A673 (cell line): ENCODE measurements at regions not wholly inside any gene's neighbourhood (a gene's known extent, or its start where the extent isn't known, plus 50 kb on each side); places are given as distances from the start of the nearest gene placed in this dataset.

ENCODE experiments used
- BruUV-seq: library from RNA; stranded (reverse); fragments of 400-500 nt; replicated peaks from 2 replicates; lab custom pipeline; 2021; lab: Mats Ljungman, UMichigan
- CTCF ChIA-PET: fragments of 300-600 bp; sonication (Branson Sonifier 250); formaldehyde crosslinking; loops from one replicate; lab custom pipeline; 2022; ENCODE audit warnings: antibody characterized with exemption; lab: Charles Lee
- POLR2A ChIA-PET: fragments of 300-600 bp; sonication (Branson Sonifier 250); formaldehyde crosslinking; loops from one replicate; lab custom pipeline; 2022; ENCODE audit warnings: antibody characterized with exemption; ENCODE audit not compliant: low non-redundant PET; lab: Charles Lee
- DNase-seq: peaks from one replicate; pipeline ENCODE4 v3.0.0-alpha.2; 2015; ENCODE audit warnings: low spot score
- H3K27ac ChIP-seq: fragments of 200-600 bp; sonication (generic); 2 replicates; pipeline ENCODE4 v1.5.1; 2016; ENCODE audit warnings: mixed run types, low read depth, mild to moderate bottlenecking, mixed read lengths, antibody characterized with exemption, low read length; ENCODE audit not compliant: poor library complexity, severe bottlenecking
- H3K27me3 ChIP-seq: fragments of 200-600 bp; sonication (generic); replicated peaks from 2 replicates; pipeline ENCODE4 v1.6.1; 2017; ENCODE audit warnings: mixed run types, low read depth, mild to moderate bottlenecking, mixed read lengths, antibody characterized with exemption, low read length; ENCODE audit not compliant: insufficient read depth, poor library complexity
- H3K36me3 ChIP-seq: fragments of 200-600 bp; sonication (generic); 2 replicates; pipeline ENCODE4 v1.6.1; 2016; ENCODE audit warnings: mixed run types, mild to moderate bottlenecking, mixed read lengths, antibody characterized with exemption, low read length; ENCODE audit not compliant: insufficient read depth, poor library complexity, severe bottlenecking
- H3K4me1 ChIP-seq: fragments of 200-600 bp; sonication (generic); 2 replicates; pipeline ENCODE4 v1.6.1; 2017; ENCODE audit warnings: mixed run types, mild to moderate bottlenecking, mixed read lengths, antibody characterized with exemption, low read length; ENCODE audit not compliant: insufficient read depth, poor library complexity, severe bottlenecking
- H3K4me3 ChIP-seq: fragments of 200-600 bp; sonication (generic); 2 replicates; pipeline ENCODE4 v1.5.1; 2016; ENCODE audit warnings: low read depth, mixed run types, mild to moderate bottlenecking, mixed read lengths, low read length; ENCODE audit not compliant: poor library complexity, severe bottlenecking
- H3K9me3 ChIP-seq: fragments of 200-600 bp; sonication (generic); 2 replicates; pipeline ENCODE4 v1.6.1; 2016; ENCODE audit warnings: mixed run types, low read depth, mild to moderate bottlenecking, mixed read lengths, antibody characterized with exemption, low read length; ENCODE audit not compliant: poor library complexity, severe bottlenecking
- CTCF ChIP-seq: fragments of 300-800, 200-600 bp; sonication (generic); conservative IDR thresholded peaks from 2 replicates; pipeline ENCODE4 v1.5.1; 2017; ENCODE audit warnings: low read depth, mild to moderate bottlenecking, antibody characterized with exemption, low read length, moderate library complexity, mixed read lengths
- EZH2 ChIP-seq: fragments of 200-600 bp; sonication (generic); IDR thresholded peaks from 2 replicates; pipeline ENCODE4 v1.6.1; 2017; ENCODE audit warnings: borderline replicate concordance, low read depth, mild to moderate bottlenecking, mixed read lengths, antibody characterized with exemption, low read length; ENCODE audit not compliant: poor library complexity, severe bottlenecking
- intact Hi-C: fragments of 100-400 bp; cut with micrococcal nuclease; formaldehyde crosslinking; loops from one replicate; pipeline ENCODE4 v1.10.0; 2022; ENCODE audit not compliant: unreplicated experiment

GRCh38 chr4:126414741-126415140 is 1100.0 kb downstream of the FAT4 start:
- TF ChIP-seq EZH2, result no peak
- no peak for TF ChIP-seq CTCF
- no peak for DNase-seq
- Histone ChIP-seq H3K27ac (no peak overlapping the region), H3K9me3 (peaks cover 9% of the 10 kb centered on the region), H3K27me3 (no peaks in the 10 kb centered on the region), H3K4me1 (no peaks in the 10 kb centered on the region), H3K4me3 (no peak overlapping the region), H3K36me3 (no peaks in the 10 kb centered on the region)
- CTCF ChIA-PET, result no interaction called here
- intact Hi-C loops, result no loop called here
- POLR2A ChIA-PET, result no interaction called here
- BruUV-seq, result no TSS peak

- TF ChIP-seq CTCF (no peak), EZH2 (no peak)
- Histone ChIP-seq H3K4me3 (no peak overlapping the region), H3K27ac (no peak overlapping the region), H3K4me1 (no peaks in the 10 kb centered on the region), H3K36me3 (no peaks in the 10 kb centered on the region), H3K27me3 (no peaks in the 10 kb centered on the region), H3K9me3 (peaks cover 34% of the 10 kb centered on the region)
- ChIA-PET POLR2A (no interaction called here), CTCF (no interaction called here)
- no peak for DNase-seq
- BruUV-seq, result no TSS peak
- intact Hi-C loops, result no loop called here
Observed at GRCh38 chr4:126419266-126419665, 1104.5 kb downstream of the FAT4 start.

- POLR2A ChIA-PET, result no interaction called here
- CTCF ChIA-PET, result no interaction called here
Observed at GRCh38 chr4:126427853-126428252, 1113.1 kb downstream of the FAT4 start.

More at GRCh38 chr4:126427853-126428252, 1113.1 kb downstream of the FAT4 start:
- Histone ChIP-seq H3K27ac (no peak overlapping the region), H3K4me1 (no peaks in the 10 kb centered on the region), H3K4me3 (no peak overlapping the region), H3K36me3 (no peaks in the 10 kb centered on the region), H3K9me3 (peaks cover 14% of the 10 kb centered on the region), H3K27me3 (no peaks in the 10 kb centered on the region)
- BruUV-seq, result no TSS peak
- TF ChIP-seq EZH2, result no peak
- no peak for TF ChIP-seq CTCF
- DNase-seq, result no peak
- intact Hi-C loops, result no loop called here
